ENCODE measurements at regions not wholly inside any gene's neighbourhood (a gene's known extent, or its start where the extent isn't known, plus 50 kb on each side); places are given as distances from the start of the nearest gene placed in this dataset.

- no peak for DNase-seq
These were observed 72.3 kb downstream of the LINC00237 start for GRCh38 chr20:21033817-21034216.

DNA sequence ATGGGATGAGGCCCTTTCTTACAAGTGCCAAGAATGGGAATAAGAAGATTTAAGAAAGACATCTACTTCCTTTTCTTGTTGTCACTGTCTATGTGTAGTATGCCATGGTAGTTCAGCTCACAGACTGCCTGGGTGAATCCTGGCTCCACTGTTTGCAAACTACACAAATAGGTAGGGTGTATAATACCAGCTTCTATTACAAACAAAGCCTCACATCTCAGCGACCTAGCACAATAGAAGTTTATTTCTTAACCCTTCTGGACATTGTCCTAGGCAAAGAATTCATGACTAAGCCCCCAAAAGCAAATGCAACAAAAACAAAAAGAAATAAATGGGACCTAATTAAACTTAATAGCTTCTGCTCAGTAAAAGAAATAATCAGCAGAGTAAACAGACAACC is 74.5 kb downstream of the LINC00237 start:
- no peak for DNase-seq

DNA sequence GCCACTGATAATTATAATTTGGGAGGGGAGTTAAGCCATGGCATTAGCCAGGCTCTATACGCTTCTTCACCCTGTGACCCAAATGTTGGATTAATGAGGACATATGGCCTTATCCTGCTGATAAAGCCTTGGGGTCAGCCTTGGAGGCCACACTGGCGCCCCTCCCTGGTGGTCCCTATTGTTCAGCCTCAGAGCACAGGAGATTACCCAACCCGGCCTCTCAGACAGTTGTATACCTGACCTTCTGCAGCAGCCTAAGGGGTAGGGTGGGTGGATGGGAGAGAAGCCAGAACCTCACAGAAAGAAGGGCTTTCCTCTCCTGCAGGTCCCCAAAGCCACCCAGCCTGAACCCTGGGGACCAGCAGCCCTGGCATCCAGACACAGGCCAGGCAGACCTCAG is 76.8 kb downstream of the LINC00237 start:
- DNase-seq: no peak

GRCh38 chr20:21028921-21029320 is 77.2 kb downstream of the LINC00237 start:
- DNase-seq: no peak

- DNase-seq: no peak
These were observed 77.7 kb downstream of the LINC00237 start for GRCh38 chr20:21028436-21028835.

- DNase-seq: no peak
These were observed 78.6 kb downstream of the LINC00237 start for GRCh38 chr20:21027569-21027968.

DNA sequence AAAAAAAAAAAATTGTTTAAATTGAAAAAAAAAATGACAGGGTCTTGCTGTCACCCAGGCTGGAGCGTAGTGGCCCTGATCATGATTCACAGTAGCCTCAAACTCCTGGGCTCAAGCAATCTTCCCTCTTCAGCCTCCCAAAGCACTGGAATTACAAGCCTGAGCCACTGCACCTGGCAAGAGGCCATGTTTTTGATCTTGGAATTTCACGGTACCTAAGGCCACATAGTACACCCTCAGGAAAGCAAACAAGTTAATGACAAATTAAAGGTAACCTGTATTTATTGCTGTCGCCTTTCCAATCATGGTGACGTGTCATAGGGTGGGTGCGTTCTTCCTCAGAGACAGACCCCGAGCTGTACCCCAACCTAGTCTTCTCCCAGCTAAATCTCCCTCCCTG is 79.2 kb downstream of the LINC00237 start:
- DNase-seq: no peak

DNA sequence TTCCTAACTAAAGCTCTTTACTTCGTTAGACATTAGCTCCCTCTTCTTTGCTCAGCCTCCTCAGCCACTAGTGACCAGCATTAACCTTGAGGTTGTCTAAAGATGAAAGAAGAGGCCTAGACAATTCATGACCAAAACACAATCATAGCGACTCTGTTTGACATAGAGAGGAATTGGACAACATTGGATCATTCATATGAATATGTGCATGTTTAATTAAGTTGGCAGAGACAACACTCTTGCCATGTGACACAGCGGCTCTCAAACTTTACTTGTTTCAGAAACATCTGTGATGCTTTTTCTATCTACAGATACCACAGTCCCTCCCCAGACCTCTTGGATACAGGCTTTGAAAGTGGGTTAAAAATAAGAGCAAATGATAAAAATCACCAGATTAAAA is 81.7 kb downstream of the LINC00237 start:
- no peak for DNase-seq

- DNase-seq: no peak
These were observed 83.2 kb downstream of the LINC00237 start for GRCh38 chr20:21022925-21023324.

- no peak for DNase-seq
These were observed 84.7 kb downstream of the LINC00237 start for GRCh38 chr20:21021472-21021790.

- no peak for DNase-seq
These were observed 85.3 kb downstream of the LINC00237 start for GRCh38 chr20:21020659-21021471.

DNA sequence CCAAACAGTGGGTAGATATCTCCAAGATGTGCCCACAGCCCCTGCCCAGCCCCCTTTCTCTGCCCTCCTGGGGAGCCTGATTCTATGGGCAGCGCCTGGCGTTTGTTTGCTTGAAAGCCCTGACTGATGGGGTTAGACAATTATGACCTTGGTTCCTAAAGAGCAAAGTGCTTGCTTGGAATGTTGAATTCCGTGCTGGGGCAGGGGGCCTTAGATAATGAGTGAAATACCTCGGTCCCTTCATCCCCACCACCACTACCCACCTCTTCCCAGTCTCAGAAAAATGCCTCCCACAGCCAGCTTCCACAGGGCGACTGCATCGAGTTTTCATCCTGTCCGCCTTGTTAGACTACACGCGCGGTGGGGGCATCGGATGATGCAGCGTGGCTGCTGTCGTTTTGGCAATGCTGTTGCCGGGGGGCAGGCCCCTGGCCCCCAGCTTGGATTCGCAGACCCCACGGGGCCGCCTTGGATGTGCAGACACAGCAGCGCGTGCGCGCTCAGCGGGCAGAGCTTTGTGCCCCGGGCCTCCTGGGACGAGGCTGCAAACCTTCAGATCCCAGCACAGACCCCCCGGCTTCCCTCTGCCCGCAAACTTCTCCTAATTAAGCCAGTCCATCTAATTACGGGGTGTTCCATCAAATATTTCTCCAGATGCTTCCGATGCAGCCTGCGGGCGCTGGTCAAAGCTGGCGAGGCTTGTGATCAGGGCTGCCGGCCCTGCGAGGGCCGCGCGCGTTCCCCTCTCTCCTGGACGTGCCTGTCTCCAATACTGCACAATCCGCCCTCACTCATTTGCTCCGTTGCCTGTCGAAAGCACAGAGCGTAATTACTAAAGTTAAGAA is 86.1 kb downstream of the LINC00237 start:
- no peak for DNase-seq

- DNase-seq: no peak
These were observed 86.7 kb downstream of the LINC00237 start for GRCh38 chr20:21019468-21019813.

DNA sequence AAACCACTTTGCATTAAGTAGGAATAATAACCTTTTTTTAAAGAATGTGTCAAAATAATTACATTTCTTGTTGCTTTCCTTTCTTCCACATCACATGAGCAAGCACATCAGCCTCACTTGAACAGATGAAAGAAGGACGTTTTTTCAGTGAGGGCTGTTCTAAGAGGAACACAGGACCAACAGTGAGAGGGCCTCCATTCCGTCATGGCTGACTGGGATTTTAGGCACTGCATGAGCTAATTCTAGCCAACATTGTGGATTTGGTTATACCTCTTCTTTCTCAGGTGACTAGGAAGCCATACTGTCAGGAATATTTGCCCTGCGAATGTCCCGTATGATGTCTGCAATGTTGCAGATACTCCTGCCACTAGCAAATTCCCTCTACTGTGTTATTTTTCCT is 87.6 kb downstream of the LINC00237 start:
- no peak for DNase-seq

DNA sequence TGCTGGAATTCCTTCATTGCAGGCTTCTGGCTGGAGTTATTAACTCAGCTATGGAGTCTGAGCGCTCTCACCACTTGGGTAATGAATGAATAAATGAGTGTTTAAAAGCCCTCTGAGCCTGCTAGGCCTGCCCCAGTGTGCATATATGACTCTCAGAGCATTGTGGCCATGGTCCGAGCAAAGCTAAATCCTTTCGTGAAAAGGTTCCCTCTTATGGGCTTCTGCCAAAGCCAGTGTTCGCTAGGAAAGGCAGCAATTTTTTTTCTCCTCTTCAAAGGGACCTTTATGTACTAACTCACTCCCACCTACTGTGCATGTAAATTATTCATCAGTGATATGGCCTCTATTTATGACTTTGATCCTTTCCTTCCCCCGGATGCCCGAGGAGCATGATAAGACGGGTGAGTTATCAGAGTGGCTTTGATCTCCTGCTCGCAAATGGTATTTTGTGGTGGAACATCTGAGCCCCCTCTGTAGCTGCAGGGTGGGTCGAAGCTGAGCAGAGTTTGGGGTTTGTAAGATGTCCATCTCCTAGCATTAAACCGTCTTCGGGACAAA is 88.6 kb downstream of the LINC00237 start:
- DNase-seq: no peak

DNA sequence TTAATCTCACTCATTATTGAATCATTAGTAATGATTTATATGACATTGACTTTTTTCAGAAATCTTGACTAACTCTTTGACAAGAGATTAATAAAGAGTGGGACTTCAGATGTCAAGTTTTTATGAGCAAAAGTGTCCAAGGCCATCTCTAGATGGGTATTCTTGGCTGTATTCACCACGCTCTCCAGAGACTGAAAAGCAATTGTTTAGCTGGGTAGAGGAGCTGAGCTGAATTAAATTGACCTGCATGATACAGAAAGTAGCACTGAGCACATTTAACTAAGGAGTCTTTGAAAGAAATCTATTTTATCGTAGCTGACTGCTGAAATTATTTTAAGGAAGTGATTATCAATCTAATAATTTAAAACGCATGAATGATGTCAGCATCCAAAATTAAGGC is 89.4 kb downstream of the LINC00237 start:
- no peak for DNase-seq

GRCh38 chr20:21014528-21014927 is 91.6 kb downstream of the LINC00237 start:
- DNase-seq: no peak

GRCh38 chr20:21008951-21009350 is 97.2 kb downstream of the LINC00237 start:
- DNase-seq: no peak

GRCh38 chr20:21006611-21007010 is 99.5 kb downstream of the LINC00237 start:
- DNase-seq: no peak

DNA sequence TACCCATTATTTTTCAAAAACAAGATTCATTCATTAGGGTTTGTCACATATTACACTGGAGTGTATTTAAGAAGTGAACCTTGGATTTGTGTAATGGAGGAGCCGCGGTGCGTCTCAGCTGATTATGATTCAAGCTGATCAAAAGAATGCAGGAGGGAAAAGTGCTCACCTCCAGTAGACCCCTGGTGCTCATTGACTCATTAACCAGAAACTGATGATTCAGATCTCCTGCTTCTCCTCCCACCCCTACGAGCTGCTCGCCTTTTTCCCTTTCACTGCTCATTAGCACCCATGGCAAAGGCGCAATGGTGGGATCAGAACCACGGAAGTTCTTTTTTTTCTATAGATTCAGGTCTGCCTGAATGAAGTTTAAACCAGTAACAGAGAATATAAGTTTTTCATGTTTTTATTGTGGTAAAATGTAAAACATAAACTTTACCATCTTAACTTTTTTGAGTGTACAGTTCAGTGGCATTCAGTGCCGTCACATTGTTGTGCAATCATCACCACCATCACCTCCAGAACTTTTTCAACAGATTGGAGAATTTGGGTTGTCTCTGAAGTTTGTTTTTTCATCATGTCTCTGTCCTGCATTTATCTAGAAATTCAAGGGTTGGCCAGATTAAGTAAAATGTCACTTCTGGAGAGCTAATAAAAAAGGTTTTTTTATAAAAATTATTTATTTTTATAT is 101.6 kb downstream of the LINC00237 start:
- no peak for DNase-seq

DNA sequence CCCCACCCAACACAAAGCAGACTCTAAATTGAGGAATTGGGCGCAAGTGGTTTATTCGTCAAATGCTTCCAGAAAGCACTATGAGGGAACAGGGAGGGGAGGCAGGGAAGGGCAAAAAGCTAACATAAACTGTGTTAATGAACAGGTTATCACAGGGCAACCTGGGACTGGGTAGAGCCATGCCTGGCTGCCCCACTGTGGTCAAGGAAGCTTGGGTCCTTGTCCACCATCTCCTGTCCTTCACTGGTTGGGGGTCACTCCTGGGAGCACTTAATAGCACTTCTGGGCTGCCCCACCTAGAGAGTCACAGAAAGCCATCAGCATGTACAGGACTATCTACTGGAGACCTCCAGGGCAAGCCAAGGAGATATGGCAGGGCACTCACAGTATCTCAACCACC is 102.3 kb downstream of the LINC00237 start:
- no peak for DNase-seq

GRCh38 chr20:21002486-21002885 is 103.7 kb downstream of the LINC00237 start:
- no peak for DNase-seq

GRCh38 chr20:20993372-20993771 is 112.8 kb downstream of the LINC00237 start:
- DNase-seq: no peak
